HG02981 (cell line): ENCODE measurements at regions not wholly inside any gene's neighbourhood (a gene's known extent, or its start where the extent isn't known, plus 50 kb on each side); places are given as distances from the start of the nearest gene placed in this dataset.
"Not testable (repeated sequence)": the region's sequence is repeated elsewhere in the genome, so short reads cannot be mapped to it uniquely, and the experiment has no call there.

Source experiments
- ATAC-seq: cut with Tn5 transposase; IDR thresholded peaks from one replicate; pipeline ENCODE4 v1.9.1; 2021; ENCODE audit warnings: mild to moderate bottlenecking, moderate library complexity; ENCODE audit not compliant: unreplicated experiment

- peak; percentile 49 for ATAC-seq
Observed at GRCh38 chr3:72538070-72538745, 310.0 kb downstream of the SHQ1 start.

GRCh38 chr3:72537448-72537847, 310.8 kb downstream of the SHQ1 start:
- no peak for ATAC-seq

GRCh38 chr3:72536878-72537267, 311.4 kb downstream of the SHQ1 start:
- no peak for ATAC-seq

GRCh38 chr3:72536206-72536877, 311.9 kb downstream of the SHQ1 start:
- ATAC-seq: no peak

GRCh38 chr3:72535772-72536171, 312.5 kb downstream of the SHQ1 start:
- no peak for ATAC-seq

GRCh38 chr3:72533591-72534473, 314.4 kb downstream of the SHQ1 start:
- no peak for ATAC-seq

GRCh38 chr3:72530426-72530825, 317.8 kb downstream of the SHQ1 start:
- ATAC-seq: no peak

- no peak for ATAC-seq
Observed at GRCh38 chr3:72529081-72529480, 319.2 kb downstream of the SHQ1 start.

GRCh38 chr3:72523429-72524151, 324.7 kb downstream of the SHQ1 start:
- ATAC-seq: peak; percentile 91

GRCh38 chr3:72520690-72521308, 327.4 kb downstream of the SHQ1 start:
- peak; percentile 45 for ATAC-seq

- no peak for ATAC-seq
Observed at GRCh38 chr3:72519946-72520604, 328.2 kb downstream of the SHQ1 start.

- ATAC-seq: no peak
Observed at GRCh38 chr3:72517921-72518424, 330.3 kb downstream of the SHQ1 start.

GRCh38 chr3:72517336-72517735, 330.9 kb downstream of the SHQ1 start:
- no peak for ATAC-seq

- no peak for ATAC-seq
Observed at GRCh38 chr3:72516361-72516760, 331.9 kb downstream of the SHQ1 start.

GRCh38 chr3:72515941-72516340, 332.3 kb downstream of the SHQ1 start:
- ATAC-seq: no peak

GRCh38 chr3:72515281-72515680, 333.0 kb downstream of the SHQ1 start:
- no peak for ATAC-seq

- ATAC-seq: no peak
Observed at GRCh38 chr3:72510247-72510646, 338.0 kb downstream of the SHQ1 start.

GRCh38 chr3:72505539-72506405, 342.5 kb downstream of the SHQ1 start:
- ATAC-seq: no peak

- ATAC-seq: not testable (repeated sequence)
Observed at GRCh38 chr3:72497501-72497900, 350.7 kb downstream of the SHQ1 start.
